Medulla oblongata (tissue), 1 donor: ENCODE measurements at regions not wholly inside any gene's neighbourhood (a gene's known extent, or its start where the extent isn't known, plus 50 kb on each side); places are given as distances from the start of the nearest gene placed in this dataset.
A peak's percentile ranks its signal among the peaks of the same experiment; 100 is the strongest.
"Not testable (repeated sequence)": the region's sequence is repeated elsewhere in the genome, so short reads cannot be mapped to it uniquely, and the experiment has no call there.

Experiments used
- DNase-seq: peaks from one replicate; pipeline ENCODE4 v3.0.0-alpha.2; 2015; ENCODE audit errors: extremely low spot score

GRCh38 chr3:71931922-71932321, 147.0 kb upstream of the PROK2 start:
- no peak for DNase-seq

- DNase-seq = no peak
These were observed 145.4 kb upstream of the PROK2 start for GRCh38 chr3:71930056-71930991.

- no peak for DNase-seq
These were observed 143.3 kb upstream of the PROK2 start for GRCh38 chr3:71928212-71928611.

GRCh38 chr3:71927505-71928066, 142.6 kb upstream of the PROK2 start:
- no peak for DNase-seq

GRCh38 chr3:71926616-71927015, 141.7 kb upstream of the PROK2 start:
- no peak for DNase-seq

- DNase-seq = no peak
These were observed 141.3 kb upstream of the PROK2 start for GRCh38 chr3:71926262-71926600.

GRCh38 chr3:71925511-71926261, 140.7 kb upstream of the PROK2 start:
- DNase-seq = not testable (repeated sequence)

GRCh38 chr3:71924721-71925120, 139.8 kb upstream of the PROK2 start:
- no peak for DNase-seq

- no peak for DNase-seq
These were observed 136.1 kb upstream of the PROK2 start for GRCh38 chr3:71921036-71921435.

- no peak for DNase-seq
These were observed 134.6 kb upstream of the PROK2 start for GRCh38 chr3:71919572-71919971.

GRCh38 chr3:71917545-71917944, 132.6 kb upstream of the PROK2 start:
- DNase-seq = peak; percentile 42

- DNase-seq = peak; percentile 68
These were observed 131.9 kb upstream of the PROK2 start for GRCh38 chr3:71916747-71917369.

- DNase-seq = no peak
These were observed 128.0 kb upstream of the PROK2 start for GRCh38 chr3:71912839-71913495.

- no peak for DNase-seq
These were observed 125.2 kb upstream of the PROK2 start for GRCh38 chr3:71910108-71910507.

- peak; percentile 10 for DNase-seq
These were observed 123.0 kb upstream of the PROK2 start for GRCh38 chr3:71907996-71908395.

GRCh38 chr3:71906976-71907375, 122.0 kb upstream of the PROK2 start:
- no peak for DNase-seq

- peak; percentile 58 for DNase-seq
These were observed 120.5 kb upstream of the PROK2 start for GRCh38 chr3:71905426-71905825.

- DNase-seq = no peak
These were observed 119.0 kb upstream of the PROK2 start for GRCh38 chr3:71903936-71904335.

GRCh38 chr3:71903112-71903495, 118.2 kb upstream of the PROK2 start:
- peak; percentile 25 for DNase-seq

- DNase-seq = no peak
These were observed 117.5 kb upstream of the PROK2 start for GRCh38 chr3:71902258-71903111.

GRCh38 chr3:71901645-71902044, 116.7 kb upstream of the PROK2 start:
- DNase-seq = no peak
